ENCODE measurements at regions not wholly inside any gene's neighbourhood (a gene's known extent, or its start where the extent isn't known, plus 50 kb on each side); places are given as distances from the start of the nearest gene placed in this dataset.
"Not testable (repeated sequence)": the region's sequence is repeated elsewhere in the genome, so short reads cannot be mapped to it uniquely, and the experiment has no call there.

DNA sequence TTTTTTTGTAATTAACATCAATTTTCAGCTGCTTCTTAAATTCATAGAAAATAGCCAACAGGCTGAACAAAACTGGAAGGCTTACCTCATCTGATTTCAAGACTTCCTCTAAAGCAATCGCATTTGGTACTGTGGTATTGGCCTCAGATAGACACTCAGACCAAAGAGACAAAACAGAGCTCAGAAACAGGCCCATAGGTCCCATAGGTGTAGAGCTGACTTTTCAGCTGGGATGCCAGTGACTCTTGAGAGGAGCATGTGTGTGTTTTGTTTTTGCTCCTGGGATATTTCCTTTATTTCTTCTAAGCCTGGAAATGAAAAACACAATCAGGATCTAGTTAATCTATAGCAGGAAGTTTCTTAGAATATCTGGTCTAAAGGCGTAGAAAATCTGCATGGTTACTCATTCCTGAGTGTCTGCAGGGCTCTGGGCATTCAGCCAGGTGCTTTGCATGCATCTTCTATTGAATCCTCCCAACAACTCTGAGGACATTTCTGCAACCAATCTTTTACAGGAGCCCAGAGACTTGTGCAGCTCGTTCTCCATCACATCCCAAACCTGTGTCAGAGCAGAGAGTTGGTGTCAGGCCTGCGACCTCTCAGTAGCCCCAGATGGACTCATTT, 190.8 kb downstream of the RTP5 start:
- Histone ChIP-seq H3K9me3 (peaks cover 0 to 7% (median 0%) of the 10 kb centered on the region in 3 donors), H3K36me3 (no peaks in the 10 kb centered on the region), H3K27me3 (peaks cover 47% of the 10 kb centered on the region), H3K4me3 (no peak overlapping the region), H3K27ac (no peak overlapping the region), H3K4me1 (no peaks in the 10 kb centered on the region)
- ATAC-seq: no peak
- 46 to 63% methylated on average over 4 of the region's 4 CpGs for whole genome bisulfite sequencing, 2 donors (ENCODE audit: low coverage in 1 of 2)
- no peak for TF ChIP-seq EP300 (IDR thresholded peaks at IDR 0.05)
- TF ChIP-seq POLR2AphosphoS5 (IDR thresholded peaks at IDR 0.05): no peak
- TF ChIP-seq CTCF (IDR thresholded peaks at IDR 0.05): no peak
- no peak for TF ChIP-seq POLR2A (IDR thresholded peaks at IDR 0.05)

- WGBS, 2 donors (ENCODE audit: low coverage in 1 of 2): 100% methylated on average over 1 to 5 of the region's 17 CpGs
- not testable (repeated sequence) for H3K9me3 ChIP-seq, H3K4me1 ChIP-seq, ATAC-seq, H3K27ac ChIP-seq, H3K4me3 ChIP-seq, H3K36me3 ChIP-seq
- H3K27me3 ChIP-seq: peaks cover 37% of the 10 kb centered on the region
Measured at GRCh38 chr2:242061930-242062329, 192.4 kb downstream of the RTP5 start.

DNA sequence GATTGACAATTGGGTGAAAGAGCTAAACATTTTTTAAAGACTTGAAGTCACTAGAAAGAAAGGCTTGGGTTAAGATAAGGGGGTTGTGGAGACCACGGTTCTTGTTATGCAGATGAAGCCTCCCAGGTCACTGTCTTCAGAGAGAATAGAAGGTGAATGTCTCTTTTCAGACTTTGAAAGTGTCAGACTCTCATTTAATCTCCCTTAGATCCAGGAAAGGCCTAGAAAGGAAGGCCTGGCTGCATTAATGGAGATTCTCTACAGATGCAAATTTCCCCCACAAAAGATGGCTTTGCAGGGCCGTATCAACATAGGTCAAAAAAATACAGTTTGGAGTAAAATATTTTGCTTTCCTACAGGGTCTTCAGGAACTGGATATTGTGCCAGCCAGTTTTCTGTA, 193.9 kb downstream of the RTP5 start:
- Histone ChIP-seq H3K27me3 (peaks cover 27% of the 10 kb centered on the region), H3K9me3 (peaks cover 0 to 7% (median 0%) of the 10 kb centered on the region in 3 donors), H3K36me3 (no peaks in the 10 kb centered on the region), H3K4me1 (no peaks in the 10 kb centered on the region), H3K27ac (no peak overlapping the region), H3K4me3 (no peak overlapping the region)
- ATAC-seq: no peak
- WGBS, 2 donors (ENCODE audit: low coverage in 1 of 2): 23 to 48% methylated on average over 2 of the region's 2 CpGs
- TF ChIP-seq POLR2A (IDR thresholded peaks at IDR 0.05) (no peak), POLR2AphosphoS5 (IDR thresholded peaks at IDR 0.05) (no peak), EP300 (IDR thresholded peaks at IDR 0.05) (no peak), CTCF (IDR thresholded peaks at IDR 0.05) (no peak)

- Histone ChIP-seq H3K9me3 (peaks cover 0 to 7% (median 0%) of the 10 kb centered on the region in 3 donors), H3K27ac (no peak overlapping the region), H3K36me3 (no peaks in the 10 kb centered on the region), H3K4me1 (no peaks in the 10 kb centered on the region), H3K4me3 (no peak overlapping the region), H3K27me3 (peaks cover 28% of the 10 kb centered on the region)
- no CpG with 5 or more reads among the region's 7 CpGs for WGBS, 2 donors (ENCODE audit: low coverage in 1 of 2)
- TF ChIP-seq POLR2AphosphoS5 (IDR thresholded peaks at IDR 0.05) (no peak), CTCF (IDR thresholded peaks at IDR 0.05) (no peak), EP300 (IDR thresholded peaks at IDR 0.05) (no peak), POLR2A (IDR thresholded peaks at IDR 0.05) (no peak)
- ATAC-seq: no peak
Measured at GRCh38 chr2:242063850-242064249, 194.3 kb downstream of the RTP5 start.

GRCh38 chr2:242064364-242065250, 195.1 kb downstream of the RTP5 start:
- Histone ChIP-seq H3K27ac (no peak overlapping the region), H3K36me3 (no peaks in the 10 kb centered on the region)
- ATAC-seq: no peak

More at GRCh38 chr2:242064364-242065250, 195.1 kb downstream of the RTP5 start:
- peaks cover 0 to 7% (median 0%) of the 10 kb centered on the region in 3 donors for H3K9me3 ChIP-seq
- H3K4me1 ChIP-seq: no peaks in the 10 kb centered on the region
- peaks cover 27% of the 10 kb centered on the region for H3K27me3 ChIP-seq
- H3K4me3 ChIP-seq: no peak overlapping the region
- TF ChIP-seq EP300 (IDR thresholded peaks at IDR 0.05) (no peak), POLR2AphosphoS5 (IDR thresholded peaks at IDR 0.05) (no peak), CTCF (IDR thresholded peaks at IDR 0.05) (no peak), POLR2A (IDR thresholded peaks at IDR 0.05) (no peak)
- 82 to 84% methylated on average over 7 to 16 of the region's 19 CpGs for WGBS, 2 donors (ENCODE audit: low coverage in 1 of 2)

All from gastroesophageal sphincter (tissue), 4 donors.